Frontal cortex (tissue), 3 donors: ENCODE measurements at regions not wholly inside any gene's neighbourhood (a gene's known extent, or its start where the extent isn't known, plus 50 kb on each side); places are given as distances from the start of the nearest gene placed in this dataset.
"Not testable (repeated sequence)": the region's sequence is repeated elsewhere in the genome, so short reads cannot be mapped to it uniquely, and the experiment has no call there.

ENCODE experiments used
- DNase-seq, 2 donors: peaks; one replicate each; pipeline ENCODE4 v3.0.0; 2012; ENCODE audit warnings: low spot score in 2 of 2
- FAIRE-seq: peaks from 2 replicates; lab custom pipeline; 2012; peaks lifted over from hg19 to GRCh38; lab: Jason Lieb, UNC
- donor health status: control.
- donor health status: control.
- donor health status: control.

GRCh38 chr5:74469234-74469994 is 171.1 kb downstream of the ENC1 start:
- no peak for FAIRE-seq
- no peak for DNase-seq

DNA sequence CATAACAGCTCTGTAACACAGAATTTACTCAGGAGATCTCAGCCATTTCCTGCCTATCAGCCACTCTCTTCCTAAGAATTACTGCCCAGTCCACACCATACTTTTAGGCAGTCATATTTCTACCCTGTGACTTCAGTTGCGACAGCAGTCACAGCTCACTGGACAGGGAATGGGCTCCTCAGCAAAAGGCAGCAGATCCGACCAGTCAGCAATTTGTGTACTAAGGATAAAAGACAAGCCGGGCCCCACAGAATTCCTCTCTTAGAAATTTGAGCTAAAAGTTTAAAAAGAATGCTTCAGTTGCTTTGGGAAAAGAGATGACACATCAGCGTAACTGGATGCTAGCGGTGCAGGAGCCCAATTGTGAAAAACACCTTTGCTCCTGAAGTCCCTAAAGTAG is 172.1 kb downstream of the ENC1 start:
- DNase-seq (no peak), FAIRE-seq (no peak)

DNA sequence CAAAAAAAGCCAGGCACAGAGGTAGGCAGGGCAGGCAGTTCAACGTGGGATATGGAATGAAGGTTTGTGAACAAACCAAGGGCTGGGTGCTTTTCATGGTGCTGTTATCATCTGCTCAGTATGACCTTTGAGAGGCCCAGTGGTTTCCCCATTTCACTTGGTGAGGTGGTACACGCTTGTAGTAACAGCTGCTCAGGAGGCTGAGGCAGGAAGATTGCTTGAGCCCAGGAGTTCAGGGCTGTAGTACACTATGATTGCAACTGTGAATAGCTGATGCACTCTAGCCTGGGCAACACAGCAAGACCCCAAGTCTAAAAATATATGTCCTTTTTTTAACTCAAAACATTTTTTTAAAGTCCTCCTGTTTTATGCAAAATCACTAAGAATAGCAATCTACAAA is 174.8 kb downstream of the ENC1 start:
- DNase-seq = no peak
- no peak for FAIRE-seq

DNA sequence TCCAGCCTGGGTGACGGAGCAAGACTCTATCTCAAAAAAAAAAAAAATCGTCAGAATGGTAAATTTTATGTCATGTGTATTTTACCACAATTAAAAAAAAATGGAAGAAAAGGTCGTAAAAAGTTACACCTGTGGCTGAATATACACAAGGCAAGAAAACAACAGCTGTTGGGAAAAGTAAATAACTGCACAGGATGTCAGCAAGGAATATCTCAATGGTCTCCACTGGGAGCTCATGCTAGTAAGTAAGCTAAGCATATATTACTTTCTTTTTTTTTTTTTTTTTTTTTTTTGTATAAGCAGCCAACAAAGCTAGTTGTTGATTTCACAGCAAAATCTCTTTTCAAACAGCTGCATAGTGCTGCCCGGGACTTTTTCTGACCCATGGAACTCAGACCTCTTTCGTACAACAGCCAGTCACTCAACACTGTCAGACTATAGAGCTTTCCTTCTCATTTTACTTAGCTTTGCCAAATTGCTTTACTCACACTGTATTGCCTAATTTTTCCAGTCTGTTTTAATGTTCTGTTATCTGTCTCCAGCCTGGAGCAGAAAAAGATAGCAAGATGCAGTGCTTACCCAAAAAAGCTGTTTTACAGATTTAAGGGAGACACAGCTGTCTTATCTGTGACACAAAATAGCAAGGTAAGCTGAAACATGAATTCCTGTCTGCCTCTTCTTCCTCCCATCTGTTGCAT is 175.9 kb downstream of the ENC1 start:
- FAIRE-seq (no peak), DNase-seq (no peak)

- DNase-seq (no peak), FAIRE-seq (no peak)
These were observed 178.2 kb downstream of the ENC1 start for GRCh38 chr5:74462356-74462755.

DNA sequence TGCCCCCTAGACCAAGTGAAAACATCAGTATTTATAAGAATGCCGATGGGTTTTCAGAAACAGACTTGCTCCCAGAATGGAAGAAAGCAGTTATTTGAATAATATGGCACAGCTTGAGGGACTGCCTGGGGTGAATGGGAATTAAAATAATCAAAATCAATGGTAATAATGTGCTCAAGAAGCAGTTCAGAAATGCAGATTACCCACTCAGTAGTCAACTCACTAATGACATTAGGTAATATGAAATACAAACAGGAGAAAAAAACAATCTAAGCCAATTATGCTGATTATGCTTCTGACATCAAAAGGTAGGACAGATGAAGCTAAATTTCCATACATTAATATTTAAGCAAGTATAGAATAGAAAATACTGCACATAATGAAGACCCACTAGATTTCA is 179.3 kb downstream of the ENC1 start:
- FAIRE-seq (no peak), DNase-seq (no peak)

- no peak for FAIRE-seq
These were observed 179.8 kb downstream of the ENC1 start for GRCh38 chr5:74460694-74461093.

DNA sequence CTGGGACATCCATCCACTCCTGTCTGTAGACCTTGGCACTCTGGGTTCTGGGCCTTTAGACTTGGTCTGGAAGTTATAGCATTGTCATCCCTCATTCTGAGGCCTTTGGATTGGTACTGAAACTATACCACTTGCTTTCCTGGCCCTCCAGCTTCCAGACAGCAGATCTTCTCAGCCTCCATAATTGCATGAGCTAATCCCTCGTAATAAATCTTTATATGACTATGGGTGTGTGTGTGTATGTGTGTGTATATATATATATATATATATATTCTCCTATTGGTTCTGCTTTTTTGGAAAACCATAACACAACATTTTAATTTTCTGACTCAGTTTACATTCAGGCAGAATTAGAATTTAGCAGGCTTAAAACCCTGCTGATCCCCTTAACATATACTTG is 180.5 kb downstream of the ENC1 start:
- no peak for FAIRE-seq
- DNase-seq = no peak

More at GRCh38 chr5:74460694-74461093, 179.8 kb downstream of the ENC1 start:
- DNase-seq = no peak

GRCh38 chr5:74457876-74458275 is 182.7 kb downstream of the ENC1 start:
- DNase-seq (no peak), FAIRE-seq (no peak)

GRCh38 chr5:74454263-74455030 is 186.1 kb downstream of the ENC1 start:
- DNase-seq (no peak), FAIRE-seq (no peak)

DNA sequence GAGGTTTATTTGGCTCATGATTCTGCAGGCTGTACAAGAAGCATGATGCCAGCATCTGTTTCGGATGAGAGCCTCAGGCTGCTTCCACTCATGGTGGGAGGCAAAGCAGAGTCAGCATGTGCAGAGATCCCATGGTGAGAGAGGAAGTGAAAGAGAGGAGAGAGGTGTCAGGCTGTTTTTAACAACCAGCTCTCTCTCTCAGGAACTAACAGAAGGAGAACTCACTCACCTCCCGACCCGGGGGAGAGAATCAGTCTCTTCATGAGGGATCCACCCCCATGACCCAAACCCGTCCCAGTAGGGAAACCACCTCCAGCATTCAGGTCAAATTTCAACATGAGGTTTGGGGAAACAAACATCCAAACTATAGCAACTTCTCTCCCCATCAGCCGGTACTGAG is 187.7 kb downstream of the ENC1 start:
- FAIRE-seq (no peak), DNase-seq (no peak)

DNA sequence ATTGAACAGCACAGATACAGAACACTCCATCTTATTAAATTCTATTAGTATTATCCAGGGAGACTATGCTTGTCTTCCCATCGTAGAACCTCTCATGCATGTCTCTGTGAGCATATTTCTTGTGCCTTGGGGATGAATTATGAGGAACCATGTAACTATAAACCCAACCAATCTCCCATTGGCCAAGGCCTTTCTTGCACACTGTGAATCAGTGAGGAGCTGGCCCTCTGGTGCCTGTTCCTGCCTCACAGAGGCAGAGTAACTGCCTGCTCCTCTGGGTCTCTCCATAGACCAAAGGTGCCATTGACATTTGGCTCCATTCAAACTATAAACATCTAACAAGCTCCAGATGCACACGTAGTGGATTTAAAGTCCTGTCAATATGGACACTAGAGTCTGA is 190.4 kb downstream of the ENC1 start:
- DNase-seq = no peak

GRCh38 chr5:74446725-74447241 is 193.7 kb downstream of the ENC1 start:
- FAIRE-seq (no peak), DNase-seq (no peak)

More for the DNA sequence above, 190.4 kb downstream of the ENC1 start:
- FAIRE-seq = no peak

- no peak for DNase-seq
- no peak for FAIRE-seq
These were observed 198.1 kb downstream of the ENC1 start for GRCh38 chr5:74442466-74442865.

GRCh38 chr5:74441616-74442015 is 198.9 kb downstream of the ENC1 start:
- no peak for FAIRE-seq

DNA sequence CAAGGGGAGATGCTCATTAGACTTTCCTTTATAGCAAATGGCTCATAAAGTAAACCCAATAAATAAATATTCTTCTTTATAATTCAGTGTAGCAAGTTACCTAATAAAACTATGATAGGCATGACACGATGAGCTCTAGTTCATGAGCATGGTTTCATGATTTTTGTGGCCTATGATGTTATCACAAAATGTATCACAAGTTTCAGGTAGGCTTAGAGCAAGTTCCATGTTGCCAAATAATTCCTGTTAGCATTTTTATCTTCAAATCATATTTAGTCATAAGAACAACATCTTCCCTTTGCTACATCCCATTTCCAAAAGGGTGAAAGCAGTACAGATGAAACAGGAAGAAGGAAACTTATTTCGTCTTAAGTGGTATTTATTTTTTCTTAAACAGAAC is 200.2 kb downstream of the ENC1 start:
- FAIRE-seq (no peak), DNase-seq (no peak)

More at GRCh38 chr5:74441616-74442015, 198.9 kb downstream of the ENC1 start:
- no peak for DNase-seq

DNA sequence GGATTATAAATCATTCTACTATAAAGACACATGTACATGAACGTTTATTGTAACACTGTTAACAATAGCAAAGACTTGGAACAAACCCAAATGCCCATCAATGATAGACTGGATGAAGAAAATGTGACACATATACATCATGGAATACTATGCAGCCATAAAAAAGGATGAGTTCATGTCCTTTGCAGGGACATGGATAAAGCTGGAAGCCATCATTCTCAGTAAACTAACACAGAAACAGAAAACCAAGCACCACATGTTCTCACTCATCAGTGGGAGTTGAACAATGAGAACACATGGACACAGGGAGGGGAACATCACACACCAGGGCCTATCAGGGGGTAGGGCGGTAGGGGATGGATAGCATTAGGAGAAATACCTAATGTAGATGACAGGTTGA is 202.7 kb downstream of the ENC1 start:
- not testable (repeated sequence) for DNase-seq, FAIRE-seq

- FAIRE-seq (no peak), DNase-seq (no peak)
These were observed 206.4 kb downstream of the ENC1 start for GRCh38 chr5:74433896-74434829.

DNA sequence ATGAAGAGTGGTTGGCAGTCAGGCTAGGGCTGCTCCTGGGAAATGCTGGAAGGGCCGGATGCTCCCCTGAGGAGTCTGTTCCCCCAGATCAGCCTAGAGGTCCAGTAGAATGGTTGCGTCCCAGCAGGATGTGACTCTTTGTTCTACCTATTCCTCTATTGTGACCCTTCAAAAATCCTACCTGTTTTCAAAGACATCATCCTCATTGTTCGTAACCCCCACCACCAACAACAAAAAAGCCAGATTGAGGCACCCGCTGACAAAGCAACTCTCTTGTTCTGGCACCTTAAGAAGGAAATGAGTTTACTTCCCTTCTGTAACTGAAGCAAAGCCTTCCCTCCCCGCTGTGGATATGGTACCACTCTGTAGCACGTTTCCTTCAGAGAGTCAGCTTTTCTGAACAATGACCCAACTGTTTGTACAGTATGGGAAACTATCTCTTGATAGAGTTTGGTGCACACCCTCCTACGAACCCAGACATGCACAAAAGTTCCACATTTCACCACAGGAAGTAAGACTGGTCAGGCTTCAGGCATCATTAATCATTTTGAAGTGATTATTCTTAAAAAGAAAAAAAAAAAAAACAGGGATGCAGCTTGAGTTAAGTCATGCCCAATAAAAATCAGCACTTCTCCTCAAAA is 207.2 kb downstream of the ENC1 start:
- FAIRE-seq (no peak), DNase-seq (no peak)
